ENCODE measurements at regions not wholly inside any gene's neighbourhood (a gene's known extent, or its start where the extent isn't known, plus 50 kb on each side); places are given as distances from the start of the nearest gene placed in this dataset.
A peak's percentile ranks its signal among the peaks of the same experiment; 100 is the strongest.

GRCh38 chr15:38196076-38196475 lies 56.6 kb upstream of the SPRED1 start:
- no peak overlapping the region for H3K27ac ChIP-seq (ENCODE audit: low read depth in 1 of 2, low read length in 1 of 2)
- WGBS, 2 donors: 43 to 82% methylated on average over 1 of the region's 1 CpG

GRCh38 chr15:38197553-38197952 lies 55.1 kb upstream of the SPRED1 start:
- 93 to 95% methylated on average over 4 of the region's 4 CpGs for WGBS, 2 donors
- TF ChIP-seq CTCF (IDR thresholded peaks at IDR 0.05; ENCODE audit: control extremely low read depth, extremely low read depth): no peak
- ATAC-seq (ENCODE audit: insufficient read depth, low FRiP score) (no peak), DNase-seq (no peak)
- Histone ChIP-seq H3K36me3 (ENCODE audit: control insufficient read depth in 4 of 4, insufficient read depth in 4 of 4, low read length in 4 of 4) (no peaks in the 10 kb centered on the region), H3K4me1 (ENCODE audit: control insufficient read depth in 5 of 5, insufficient read depth in 5 of 5, low read length in 5 of 5) (peaks cover 0 to 16% (median 0%) of the 10 kb centered on the region in 5 donors), H3K9me3 (ENCODE audit: control insufficient read depth in 4 of 4, insufficient read depth in 3 of 4, low read length in 3 of 4) (no peaks in the 10 kb centered on the region), H3K9ac (ENCODE audit: insufficient read depth in 1 of 2, low read length in 2 of 2) (no peak overlapping the region), H3K27ac (ENCODE audit: low read depth in 1 of 2, low read length in 1 of 2) (no peak overlapping the region), H3K27me3 (ENCODE audit: control insufficient read depth in 3 of 3, insufficient read depth in 3 of 3, low read length in 2 of 3) (no peaks in the 10 kb centered on the region), H3K4me3 (no peak overlapping the region)

More at GRCh38 chr15:38196076-38196475, 56.6 kb upstream of the SPRED1 start:
- Histone ChIP-seq H3K27me3 (ENCODE audit: control insufficient read depth in 3 of 3, insufficient read depth in 3 of 3, low read length in 2 of 3) (no peaks in the 10 kb centered on the region), H3K9ac (ENCODE audit: insufficient read depth in 1 of 2, low read length in 2 of 2) (no peak overlapping the region), H3K36me3 (ENCODE audit: control insufficient read depth in 4 of 4, insufficient read depth in 4 of 4, low read length in 4 of 4) (no peaks in the 10 kb centered on the region), H3K4me3 (no peak overlapping the region), H3K4me1 (ENCODE audit: control insufficient read depth in 5 of 5, insufficient read depth in 5 of 5, low read length in 5 of 5) (peaks cover 0 to 3% (median 0%) of the 10 kb centered on the region in 5 donors), H3K9me3 (ENCODE audit: control insufficient read depth in 4 of 4, insufficient read depth in 3 of 4, low read length in 3 of 4) (no peaks in the 10 kb centered on the region)
- no peak for TF ChIP-seq CTCF (IDR thresholded peaks at IDR 0.05; ENCODE audit: control extremely low read depth, extremely low read depth)
- no peak for ATAC-seq (ENCODE audit: insufficient read depth, low FRiP score)
- DNase-seq: peak in 1 of 3 donors; percentile 32

GRCh38 chr15:38201714-38202113 lies 50.9 kb upstream of the SPRED1 start:
- 57 to 80% methylated on average over 3 of the region's 3 CpGs for WGBS, 2 donors
- DNase-seq (peak; percentile 48 to 80 (median 66)), ATAC-seq (ENCODE audit: insufficient read depth, low FRiP score) (no peak)
- Histone ChIP-seq H3K27ac (ENCODE audit: low read depth in 1 of 2, low read length in 1 of 2) (no peak overlapping the region), H3K36me3 (ENCODE audit: control insufficient read depth in 4 of 4, insufficient read depth in 4 of 4, low read length in 4 of 4) (no peaks in the 10 kb centered on the region), H3K27me3 (ENCODE audit: control insufficient read depth in 3 of 3, insufficient read depth in 3 of 3, low read length in 2 of 3) (no peaks in the 10 kb centered on the region), H3K9me3 (ENCODE audit: control insufficient read depth in 4 of 4, insufficient read depth in 3 of 4, low read length in 3 of 4) (peaks cover 0 to 2% (median 0%) of the 10 kb centered on the region in 4 donors), H3K4me1 (ENCODE audit: control insufficient read depth in 5 of 5, insufficient read depth in 5 of 5, low read length in 5 of 5) (peaks cover 0 to 16% (median 1%) of the 10 kb centered on the region in 5 donors), H3K9ac (ENCODE audit: insufficient read depth in 1 of 2, low read length in 2 of 2) (no peak overlapping the region), H3K4me3 (no peak overlapping the region)
- TF ChIP-seq CTCF (IDR thresholded peaks at IDR 0.05; ENCODE audit: control extremely low read depth, extremely low read depth): no peak

GRCh38 chr15:38202361-38202760 lies 50.3 kb upstream of the SPRED1 start:
- no peak for TF ChIP-seq CTCF (IDR thresholded peaks at IDR 0.05; ENCODE audit: control extremely low read depth, extremely low read depth)
- 37 to 62% methylated on average over 1 of the region's 1 CpG for WGBS, 2 donors
- Histone ChIP-seq H3K9me3 (ENCODE audit: control insufficient read depth in 4 of 4, insufficient read depth in 3 of 4, low read length in 3 of 4) (peaks cover 0 to 2% (median 0%) of the 10 kb centered on the region in 4 donors), H3K27me3 (ENCODE audit: control insufficient read depth in 3 of 3, insufficient read depth in 3 of 3, low read length in 2 of 3) (no peaks in the 10 kb centered on the region), H3K36me3 (ENCODE audit: control insufficient read depth in 4 of 4, insufficient read depth in 4 of 4, low read length in 4 of 4) (no peaks in the 10 kb centered on the region), H3K9ac (ENCODE audit: insufficient read depth in 1 of 2, low read length in 2 of 2) (no peak overlapping the region), H3K4me3 (no peak overlapping the region), H3K4me1 (ENCODE audit: control insufficient read depth in 5 of 5, insufficient read depth in 5 of 5, low read length in 5 of 5) (peaks cover 0 to 16% (median 3%) of the 10 kb centered on the region in 5 donors), H3K27ac (ENCODE audit: low read depth in 1 of 2, low read length in 1 of 2) (no peak overlapping the region)
- ATAC-seq (ENCODE audit: insufficient read depth, low FRiP score): no peak
- no peak for DNase-seq

All from lung (tissue), 11 donors.